Omental fat pad (tissue), 3 donors: ENCODE measurements at regions not wholly inside any gene's neighbourhood (a gene's known extent, or its start where the extent isn't known, plus 50 kb on each side); places are given as distances from the start of the nearest gene placed in this dataset.

Experiments used
- ATAC-seq: fragments of 150-250 bp; one replicate; pipeline ENCODE4 v1.9.1; 2016; ENCODE audit warnings: mild to moderate bottlenecking, moderate library complexity; ENCODE audit not compliant: low FRiP score
- DNase-seq: peaks from one replicate; pipeline ENCODE4 v3.0.0-alpha.2; 2019; ENCODE audit warnings: low spot score
- CTCF ChIP-seq, 3 donors: fragments of 450-650 bp; IDR thresholded peaks; one replicate each; pipeline ENCODE4 v1.5.1; 2016 to 2017; ENCODE audit warnings: antibody characterized with exemption in 3 of 3, mild to moderate bottlenecking in 3 of 3, moderate library complexity in 2 of 3

GRCh38 chr1:18560692-18561091, 70.0 kb upstream of the PAX7 start:
- no peak for TF ChIP-seq CTCF (IDR thresholded peaks at IDR 0.05)
- ATAC-seq (no peak), DNase-seq (no peak)

- TF ChIP-seq CTCF (IDR thresholded peaks at IDR 0.05), result no peak
- ATAC-seq, result no peak
- DNase-seq, result no peak
Measured at GRCh38 chr1:18561967-18562366, 68.7 kb upstream of the PAX7 start.

- ATAC-seq (no peak), DNase-seq (no peak)
- TF ChIP-seq CTCF (IDR thresholded peaks at IDR 0.05), result no peak
Measured at GRCh38 chr1:18564676-18565075, 66.0 kb upstream of the PAX7 start.

- no peak for TF ChIP-seq CTCF (IDR thresholded peaks at IDR 0.05)
- no peak for ATAC-seq
Measured at GRCh38 chr1:18565321-18565720, 65.3 kb upstream of the PAX7 start.

GRCh38 chr1:18568489-18568888, 62.2 kb upstream of the PAX7 start:
- no peak for TF ChIP-seq CTCF (IDR thresholded peaks at IDR 0.05)
- DNase-seq (no peak), ATAC-seq (no peak)

More at GRCh38 chr1:18565321-18565720, 65.3 kb upstream of the PAX7 start:
- no peak for DNase-seq

- no peak for ATAC-seq
- TF ChIP-seq CTCF (IDR thresholded peaks at IDR 0.05), result no peak
- DNase-seq, result no peak
Measured at GRCh38 chr1:18569251-18569650, 61.4 kb upstream of the PAX7 start.

- TF ChIP-seq CTCF (IDR thresholded peaks at IDR 0.05), result no peak
- DNase-seq, result no peak
Measured at GRCh38 chr1:18569811-18570545, 60.7 kb upstream of the PAX7 start.

More at GRCh38 chr1:18569811-18570545, 60.7 kb upstream of the PAX7 start:
- no peak for ATAC-seq
